GM12878 (cell line): ENCODE measurements at regions not wholly inside any gene's neighbourhood (a gene's known extent, or its start where the extent isn't known, plus 50 kb on each side); places are given as distances from the start of the nearest gene placed in this dataset.

Experiments
- ATAC-seq: fragments of 200-7000 bp; cut with Tn5 transposase; 3 replicates; pipeline ENCODE4 v1.9.1; 2020; ENCODE audit warnings: mild to moderate bottlenecking, moderate library complexity
- BruUV-seq: library from RNA; stranded (reverse); fragments of 400-500 nt; replicated peaks from 2 replicates; lab custom pipeline; 2021; lab: Mats Ljungman, UMichigan
- CTCF ChIA-PET: fragments of 300-600 bp; sonication (Branson Sonifier 250); formaldehyde crosslinking; extraction: SDS; loops from one replicate; lab custom pipeline; 2021; ENCODE audit warnings: inconsistent platforms; lab: Yijun Ruan, JAX
- POLR2A ChIA-PET: fragments of 350-600 bp; formaldehyde crosslinking; extraction: SDS; loops from one replicate; lab custom pipeline; 2021; ENCODE audit warnings: inconsistent platforms; lab: Charles Lee
- RAD21 ChIA-PET: fragments of 300-600 bp; sonication (Branson Sonifier 250); formaldehyde crosslinking; loops from one replicate; lab custom pipeline; 2023; ENCODE audit warnings: antibody characterized with exemption; ENCODE audit not compliant: unreplicated experiment; lab: Charles Lee
- SMC1A ChIA-PET: fragments of 300-600 bp; sonication (Branson Sonifier 250); formaldehyde crosslinking; loops from one replicate; lab custom pipeline; 2023; ENCODE audit not compliant: unreplicated experiment, uncharacterized antibody; lab: Charles Lee
- DNase-seq: peaks from one replicate; pipeline ENCODE4 v3.0.0-alpha.2; 2011; ENCODE audit warnings: low read depth, low spot score
- FAIRE-seq: peaks from 3 replicates; lab custom pipeline; 2011; peaks lifted over from hg19 to GRCh38; lab: Jason Lieb, UNC
- H2AFZ ChIP-seq: 2 replicates; pipeline ENCODE4 v1.6.0; 2011; ENCODE audit warnings: low read depth, low read length, control low read depth; ENCODE audit not compliant: control insufficient read depth
- H3K27ac ChIP-seq: 2 replicates; pipeline ENCODE4 v1.5.1; 2011; ENCODE audit warnings: control low read depth; ENCODE audit not compliant: control insufficient read depth, insufficient read depth
- H3K27me3 ChIP-seq, 2 experiments: replicated peaks in 1 of 2; 2 replicates each; pipeline versions ENCODE4 v1.6.0 to v1.6.1; 2011; ENCODE audit warnings: low read length in 1 of 2; ENCODE audit not compliant: control insufficient read depth in 2 of 2, insufficient read depth in 2 of 2
- H3K36me3 ChIP-seq, 2 experiments: 2 replicates each; pipeline ENCODE4 v1.5.1; 2011; ENCODE audit warnings: low read length in 1 of 2; ENCODE audit not compliant: control insufficient read depth in 2 of 2, insufficient read depth in 2 of 2
- H3K4me1 ChIP-seq: 2 replicates; pipeline ENCODE4 v1.6.1; 2011; ENCODE audit warnings: mild to moderate bottlenecking, low read length, moderate library complexity, mixed read lengths; ENCODE audit not compliant: control insufficient read depth, insufficient read depth
- H3K4me2 ChIP-seq: 2 replicates; pipeline ENCODE4 v1.6.0; 2011; ENCODE audit warnings: control low read depth; ENCODE audit not compliant: control insufficient read depth, insufficient read depth
- H3K4me3 ChIP-seq: fragments of 200-600 bp; sonication (generic); 2 replicates; pipeline ENCODE4 v1.5.1; 2016
- H3K79me2 ChIP-seq: 2 replicates; pipeline ENCODE4 v1.6.0; 2011; ENCODE audit warnings: low read length; ENCODE audit not compliant: control insufficient read depth, insufficient read depth
- H3K9ac ChIP-seq: 2 replicates; pipeline ENCODE4 v1.8.0; 2011; ENCODE audit warnings: low read length, control low read depth, mixed read lengths; ENCODE audit not compliant: control insufficient read depth, insufficient read depth
- H3K9me3 ChIP-seq: replicated peaks from 3 replicates; pipeline ENCODE4 v1.5.1; 2011; ENCODE audit warnings: mild to moderate bottlenecking, low read length; ENCODE audit not compliant: control insufficient read depth, insufficient read depth
- H4K20me1 ChIP-seq: 2 replicates; pipeline ENCODE4 v1.6.0; 2011; ENCODE audit not compliant: control insufficient read depth, insufficient read depth
- CHD4 ChIP-seq: fragments of 200-600 bp; sonication (generic); IDR thresholded peaks from 2 replicates; pipeline ENCODE4 v1.6.1; 2016; ENCODE audit warnings: mild to moderate bottlenecking
- RFX5 ChIP-seq: IDR thresholded peaks from 2 replicates; pipeline ENCODE4 v1.6.1; 2011; ENCODE audit warnings: low read depth, low read length, improper control_type of control experiment
- SIX5 ChIP-seq: IDR thresholded peaks from 2 replicates; pipeline ENCODE4 v1.6.1; 2011; ENCODE audit warnings: mild to moderate bottlenecking, low read depth, low read length, moderate library complexity; ENCODE audit not compliant: severe bottlenecking
- SPI1 ChIP-seq: IDR thresholded peaks from 2 replicates; pipeline ENCODE4 v1.6.1; 2011; ENCODE audit warnings: low read depth, mild to moderate bottlenecking, low read length, moderate library complexity, borderline replicate concordance; ENCODE audit not compliant: insufficient read depth
- SREBF1 ChIP-seq: IDR thresholded peaks from 2 replicates; pipeline ENCODE4 v1.6.1; 2012; ENCODE audit warnings: mild to moderate bottlenecking, low read length
- SREBF2 ChIP-seq: IDR thresholded peaks from 2 replicates; pipeline ENCODE4 v1.6.1; 2012; ENCODE audit warnings: mild to moderate bottlenecking, low read length
- ZNF207 ChIP-seq: fragments of 450-650 bp; IDR thresholded peaks from 2 replicates; pipeline ENCODE4 v1.6.1; 2014; ENCODE audit warnings: antibody characterized with exemption, mild to moderate bottlenecking, borderline replicate concordance
- WGBS: methylation state at CpG from one replicate; pipeline ENCODE4 v1.1.6; 2016; ENCODE audit warnings: low lambda C conversion rate; ENCODE audit not compliant: insufficient replicate concordance, insufficient coverage; ENCODE audit errors: missing lambda C conversion rate; 5-methylcytosine and 5-hydroxymethylcytosine counted together
- in situ Hi-C: fragments of 300-500 bp; cut with MboI; formaldehyde crosslinking; loops from 9 replicates; pipeline ENCODE4 v1.14.3; 2018; ENCODE audit warnings: mixed read lengths
- intact Hi-C: fragments of 100-400 bp; cut with micrococcal nuclease; formaldehyde crosslinking; loops from one replicate; pipeline ENCODE4 v1.14.2; 2022; ENCODE audit not compliant: unreplicated experiment
- TF ChIP-seq, protein P1 (sequence below): IDR thresholded peaks from 2 replicates; pipeline ENCODE4 v1.6.1; 2012; ENCODE audit warnings: improper control_type of control experiment, low read depth, low read length; ENCODE audit not compliant: insufficient replicate concordance
- TF ChIP-seq, protein P2 (sequence below): IDR thresholded peaks from 2 replicates; pipeline ENCODE4 v1.6.1; 2012; ENCODE audit warnings: low read length, inconsistent platforms
- TF ChIP-seq, protein P3 (sequence below): IDR thresholded peaks from 2 replicates; pipeline ENCODE4 v1.6.1; 2011; ENCODE audit warnings: low read depth, low read length, improper control_type of control experiment, borderline replicate concordance

DNA sequence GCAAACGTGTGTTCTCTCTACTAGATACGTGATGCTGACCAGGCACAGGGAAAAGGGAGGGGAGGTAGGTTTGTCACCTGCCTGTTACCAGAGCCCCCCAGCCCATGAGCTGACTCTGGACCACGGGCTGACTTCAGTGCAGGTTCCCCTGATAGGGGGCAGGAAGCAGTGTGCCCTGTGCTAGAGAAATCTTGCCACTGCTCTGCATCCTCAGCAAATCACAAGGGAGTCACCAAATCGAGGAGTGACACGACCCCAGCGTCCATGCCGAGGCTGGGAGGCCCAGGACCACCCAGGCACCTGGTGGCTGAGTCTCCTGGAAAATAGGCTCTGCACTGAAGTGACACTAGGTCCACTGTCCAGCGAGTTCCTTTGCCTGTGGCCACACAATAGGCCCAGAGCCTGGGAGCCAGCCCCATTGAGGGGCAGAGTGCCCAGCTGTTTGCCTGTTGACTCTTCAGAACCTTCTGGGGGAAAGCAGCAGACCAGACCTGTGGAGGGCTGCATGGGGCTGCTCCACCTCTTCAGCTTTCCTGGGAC, 99.3 kb downstream of the CTTN start:
- ATAC-seq: no peak
- H3K27ac ChIP-seq: no peak overlapping the region
- SMC1A ChIA-PET: no interaction called here
- DNase-seq: no peak
- H3K9ac ChIP-seq: no peak overlapping the region
- H3K4me1 ChIP-seq: no peaks in the 10 kb centered on the region
- BruUV-seq: no TSS peak
- no peak for TF ChIP-seq SREBF1
- TF ChIP-seq, all 136 proteins: peak for 0
- no peak for FAIRE-seq
- ChIA-PET CTCF (no interaction called here), POLR2A (no interaction called here), RAD21 (no interaction called here)
- H2AFZ ChIP-seq: no peak overlapping the region
- no peaks in the 10 kb centered on the region for H3K79me2 ChIP-seq
- H3K27me3 ChIP-seq: no peaks in the 10 kb centered on the region; a peak in 1 of 4 replicates
- H3K4me2 ChIP-seq: no peak overlapping the region
- no peaks in the 10 kb centered on the region; the same call in 2 of the 3 replicates for H3K9me3 ChIP-seq
- H3K4me3 ChIP-seq: no peak overlapping the region
- no peaks in the 10 kb centered on the region for H4K20me1 ChIP-seq
- in situ Hi-C loops (no loop called here), intact Hi-C loops (no loop called here)
- no peaks in the 10 kb centered on the region for H3K36me3 ChIP-seq
- WGBS: 0% methylated on average over 8 of the region's 8 CpGs

DNA sequence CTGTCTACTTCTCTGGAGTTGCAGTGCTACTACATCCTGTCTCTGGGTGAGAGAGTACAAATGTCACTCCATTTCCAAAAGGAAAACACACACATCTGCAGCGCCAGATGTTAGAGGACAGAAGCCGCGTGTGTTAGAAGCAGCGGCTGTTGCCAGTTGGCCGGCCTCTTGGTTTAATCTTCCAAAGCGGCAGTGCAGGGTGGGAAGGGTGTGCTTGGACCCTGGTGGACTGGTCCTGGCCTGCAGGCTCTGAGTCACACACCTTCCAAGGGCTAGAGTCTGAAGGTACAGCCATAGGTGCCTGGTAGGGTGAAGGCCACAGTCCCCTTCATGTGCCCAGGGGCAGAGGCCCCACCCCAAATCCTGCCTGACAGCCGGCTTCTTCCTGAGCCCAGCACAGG, 99.8 kb downstream of the CTTN start:
- Histone ChIP-seq H3K27ac (no peak overlapping the region), H3K4me2 (no peak overlapping the region), H4K20me1 (no peaks in the 10 kb centered on the region), H3K79me2 (no peaks in the 10 kb centered on the region), H3K27me3 (no peaks in the 10 kb centered on the region; a peak in 1 of 4 replicates), H3K9me3 (no peaks in the 10 kb centered on the region; the same call in 2 of the 3 replicates), H2AFZ (no peak overlapping the region), H3K4me3 (no peak overlapping the region), H3K4me1 (no peaks in the 10 kb centered on the region), H3K9ac (no peak overlapping the region), H3K36me3 (no peaks in the 10 kb centered on the region)
- 54% methylated on average over 6 of the region's 7 CpGs for WGBS
- ChIA-PET SMC1A (no interaction called here), CTCF (no interaction called here), RAD21 (no interaction called here), POLR2A (no interaction called here)
- no peak for FAIRE-seq
- no peak for DNase-seq
- in situ Hi-C loops: no loop called here
- no TSS peak for BruUV-seq
- intact Hi-C loops: no loop called here
- no peak for ATAC-seq
- TF ChIP-seq CHD4 (no peak), SIX5 (no peak), ZNF207 (no peak), RFX5 (no peak), SPI1 (no peak), SREBF2 (no peak)
- TF ChIP-seq, protein P1, sequence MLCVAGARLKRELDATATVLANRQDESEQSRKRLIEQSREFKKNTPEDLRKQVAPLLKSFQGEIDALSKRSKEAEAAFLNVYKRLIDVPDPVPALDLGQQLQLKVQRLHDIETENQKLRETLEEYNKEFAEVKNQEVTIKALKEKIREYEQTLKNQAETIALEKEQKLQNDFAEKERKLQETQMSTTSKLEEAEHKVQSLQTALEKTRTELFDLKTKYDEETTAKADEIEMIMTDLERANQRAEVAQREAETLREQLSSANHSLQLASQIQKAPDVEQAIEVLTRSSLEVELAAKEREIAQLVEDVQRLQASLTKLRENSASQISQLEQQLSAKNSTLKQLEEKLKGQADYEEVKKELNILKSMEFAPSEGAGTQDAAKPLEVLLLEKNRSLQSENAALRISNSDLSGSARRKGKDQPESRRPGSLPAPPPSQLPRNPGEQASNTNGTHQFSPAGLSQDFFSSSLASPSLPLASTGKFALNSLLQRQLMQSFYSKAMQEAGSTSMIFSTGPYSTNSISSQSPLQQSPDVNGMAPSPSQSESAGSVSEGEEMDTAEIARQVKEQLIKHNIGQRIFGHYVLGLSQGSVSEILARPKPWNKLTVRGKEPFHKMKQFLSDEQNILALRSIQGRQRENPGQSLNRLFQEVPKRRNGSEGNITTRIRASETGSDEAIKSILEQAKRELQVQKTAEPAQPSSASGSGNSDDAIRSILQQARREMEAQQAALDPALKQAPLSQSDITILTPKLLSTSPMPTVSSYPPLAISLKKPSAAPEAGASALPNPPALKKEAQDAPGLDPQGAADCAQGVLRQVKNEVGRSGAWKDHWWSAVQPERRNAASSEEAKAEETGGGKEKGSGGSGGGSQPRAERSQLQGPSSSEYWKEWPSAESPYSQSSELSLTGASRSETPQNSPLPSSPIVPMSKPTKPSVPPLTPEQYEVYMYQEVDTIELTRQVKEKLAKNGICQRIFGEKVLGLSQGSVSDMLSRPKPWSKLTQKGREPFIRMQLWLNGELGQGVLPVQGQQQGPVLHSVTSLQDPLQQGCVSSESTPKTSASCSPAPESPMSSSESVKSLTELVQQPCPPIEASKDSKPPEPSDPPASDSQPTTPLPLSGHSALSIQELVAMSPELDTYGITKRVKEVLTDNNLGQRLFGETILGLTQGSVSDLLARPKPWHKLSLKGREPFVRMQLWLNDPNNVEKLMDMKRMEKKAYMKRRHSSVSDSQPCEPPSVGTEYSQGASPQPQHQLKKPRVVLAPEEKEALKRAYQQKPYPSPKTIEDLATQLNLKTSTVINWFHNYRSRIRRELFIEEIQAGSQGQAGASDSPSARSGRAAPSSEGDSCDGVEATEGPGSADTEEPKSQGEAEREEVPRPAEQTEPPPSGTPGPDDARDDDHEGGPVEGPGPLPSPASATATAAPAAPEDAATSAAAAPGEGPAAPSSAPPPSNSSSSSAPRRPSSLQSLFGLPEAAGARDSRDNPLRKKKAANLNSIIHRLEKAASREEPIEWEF: no peak
- TF ChIP-seq, protein P2, sequence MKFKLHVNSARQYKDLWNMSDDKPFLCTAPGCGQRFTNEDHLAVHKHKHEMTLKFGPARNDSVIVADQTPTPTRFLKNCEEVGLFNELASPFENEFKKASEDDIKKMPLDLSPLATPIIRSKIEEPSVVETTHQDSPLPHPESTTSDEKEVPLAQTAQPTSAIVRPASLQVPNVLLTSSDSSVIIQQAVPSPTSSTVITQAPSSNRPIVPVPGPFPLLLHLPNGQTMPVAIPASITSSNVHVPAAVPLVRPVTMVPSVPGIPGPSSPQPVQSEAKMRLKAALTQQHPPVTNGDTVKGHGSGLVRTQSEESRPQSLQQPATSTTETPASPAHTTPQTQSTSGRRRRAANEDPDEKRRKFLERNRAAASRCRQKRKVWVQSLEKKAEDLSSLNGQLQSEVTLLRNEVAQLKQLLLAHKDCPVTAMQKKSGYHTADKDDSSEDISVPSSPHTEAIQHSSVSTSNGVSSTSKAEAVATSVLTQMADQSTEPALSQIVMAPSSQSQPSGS: no peak
- TF ChIP-seq, protein P3, sequence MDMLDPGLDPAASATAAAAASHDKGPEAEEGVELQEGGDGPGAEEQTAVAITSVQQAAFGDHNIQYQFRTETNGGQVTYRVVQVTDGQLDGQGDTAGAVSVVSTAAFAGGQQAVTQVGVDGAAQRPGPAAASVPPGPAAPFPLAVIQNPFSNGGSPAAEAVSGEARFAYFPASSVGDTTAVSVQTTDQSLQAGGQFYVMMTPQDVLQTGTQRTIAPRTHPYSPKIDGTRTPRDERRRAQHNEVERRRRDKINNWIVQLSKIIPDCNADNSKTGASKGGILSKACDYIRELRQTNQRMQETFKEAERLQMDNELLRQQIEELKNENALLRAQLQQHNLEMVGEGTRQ: no peak
